ENCODE measurements at regions not wholly inside any gene's neighbourhood (a gene's known extent, or its start where the extent isn't known, plus 50 kb on each side); places are given as distances from the start of the nearest gene placed in this dataset.

DNA sequence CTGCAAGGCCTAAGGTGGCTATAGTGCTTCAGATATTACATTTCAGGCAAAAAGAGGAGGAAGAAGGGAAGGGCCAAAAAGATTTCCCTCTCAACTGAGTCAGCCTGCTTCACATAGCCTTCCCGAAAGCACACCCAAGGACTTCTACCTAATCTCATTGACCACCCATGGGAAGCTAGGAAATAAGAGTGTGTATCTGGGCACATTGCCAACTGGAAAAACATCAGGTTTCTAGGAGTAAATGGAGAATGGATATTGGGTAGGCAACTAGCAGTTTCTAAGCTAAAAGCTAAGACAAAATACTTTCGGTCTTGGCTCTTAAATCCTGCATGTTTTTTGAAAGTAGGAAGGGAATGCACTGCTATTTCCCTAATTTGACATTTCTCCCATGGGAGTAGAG lies 221.7 kb upstream of the GRIP1 start:
- no peaks in the 10 kb centered on the region for H3K9me3 ChIP-seq (ENCODE audit: control insufficient read depth, low read depth, low read length)
- TF ChIP-seq, protein P1, sequence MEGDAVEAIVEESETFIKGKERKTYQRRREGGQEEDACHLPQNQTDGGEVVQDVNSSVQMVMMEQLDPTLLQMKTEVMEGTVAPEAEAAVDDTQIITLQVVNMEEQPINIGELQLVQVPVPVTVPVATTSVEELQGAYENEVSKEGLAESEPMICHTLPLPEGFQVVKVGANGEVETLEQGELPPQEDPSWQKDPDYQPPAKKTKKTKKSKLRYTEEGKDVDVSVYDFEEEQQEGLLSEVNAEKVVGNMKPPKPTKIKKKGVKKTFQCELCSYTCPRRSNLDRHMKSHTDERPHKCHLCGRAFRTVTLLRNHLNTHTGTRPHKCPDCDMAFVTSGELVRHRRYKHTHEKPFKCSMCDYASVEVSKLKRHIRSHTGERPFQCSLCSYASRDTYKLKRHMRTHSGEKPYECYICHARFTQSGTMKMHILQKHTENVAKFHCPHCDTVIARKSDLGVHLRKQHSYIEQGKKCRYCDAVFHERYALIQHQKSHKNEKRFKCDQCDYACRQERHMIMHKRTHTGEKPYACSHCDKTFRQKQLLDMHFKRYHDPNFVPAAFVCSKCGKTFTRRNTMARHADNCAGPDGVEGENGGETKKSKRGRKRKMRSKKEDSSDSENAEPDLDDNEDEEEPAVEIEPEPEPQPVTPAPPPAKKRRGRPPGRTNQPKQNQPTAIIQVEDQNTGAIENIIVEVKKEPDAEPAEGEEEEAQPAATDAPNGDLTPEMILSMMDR (optimal IDR thresholded peaks at IDR 0.05 in 1 of 3, IDR thresholded peaks at IDR 0.05 in 1 of 3, conservative IDR thresholded peaks at IDR 0.05 in 1 of 3; ENCODE audit: extremely low read depth in 1 of 3, insufficient read depth in 2 of 3, low read length in 3 of 3): no peak
- no peak for TF ChIP-seq EZH2 (IDR thresholded peaks at IDR 0.05; ENCODE audit: low read length)
- no peak for FAIRE-seq
- no peaks in the 10 kb centered on the region for H3K27me3 ChIP-seq (ENCODE audit: control insufficient read depth, extremely low read depth, insufficient read depth, low read length)
- no peak overlapping the region for H3K27ac ChIP-seq (ENCODE audit: control insufficient read depth, insufficient read depth, low read length)
- no peaks in the 10 kb centered on the region for H3K9me1 ChIP-seq (ENCODE audit: control insufficient read depth, extremely low read depth, insufficient read depth, low read length)
- H3K4me1 ChIP-seq (ENCODE audit: control insufficient read depth, extremely low read depth, insufficient read depth, low read length): no peaks in the 10 kb centered on the region
- dilution Hi-C loops (cut with MboI; ENCODE audit: extremely low pct_ligation_motif_present, low sequenced_read_pairs): no loop called here
- no peak overlapping the region for H3K4me3 ChIP-seq (ENCODE audit: control insufficient read depth in 2 of 3, extremely low read depth in 1 of 3, insufficient read depth in 2 of 3, low read depth in 1 of 3, low read length in 3 of 3)
- no peak overlapping the region for H2AFZ ChIP-seq (ENCODE audit: control insufficient read depth, low read length)
- H3K4me2 ChIP-seq (ENCODE audit: control insufficient read depth, extremely low read depth, insufficient read depth, low read depth, low read length): no peak overlapping the region
- H3K79me2 ChIP-seq (ENCODE audit: control insufficient read depth, insufficient read depth, low read length): no peaks in the 10 kb centered on the region
- no peak overlapping the region for H3K9ac ChIP-seq (ENCODE audit: control insufficient read depth, extremely low read depth, insufficient read depth, low read length)
- H3K36me3 ChIP-seq (ENCODE audit: control insufficient read depth in 2 of 2, extremely low read depth in 1 of 2, insufficient read depth in 2 of 2, low read length in 2 of 2): no peaks in the 10 kb centered on the region
- H4K20me1 ChIP-seq (ENCODE audit: control insufficient read depth, extremely low read depth, insufficient read depth, low read length): peaks cover 2% of the 10 kb centered on the region
- no peak for DNase-seq (ENCODE audit: low read depth, low spot score)

- no peak overlapping the region for H3K4me2 ChIP-seq (ENCODE audit: control insufficient read depth, extremely low read depth, insufficient read depth, low read depth, low read length)
- no peaks in the 10 kb centered on the region for H3K9me1 ChIP-seq (ENCODE audit: control insufficient read depth, extremely low read depth, insufficient read depth, low read length)
- dilution Hi-C loops (cut with MboI; ENCODE audit: extremely low pct_ligation_motif_present, low sequenced_read_pairs): no loop called here
- no peaks in the 10 kb centered on the region for H3K4me1 ChIP-seq (ENCODE audit: control insufficient read depth, extremely low read depth, insufficient read depth, low read length)
- H3K9me3 ChIP-seq (ENCODE audit: control insufficient read depth, low read depth, low read length): no peaks in the 10 kb centered on the region
- H3K27ac ChIP-seq (ENCODE audit: control insufficient read depth, insufficient read depth, low read length): no peak overlapping the region
- FAIRE-seq (peak; percentile 52), DNase-seq (ENCODE audit: low read depth, low spot score) (no peak)
- no peak overlapping the region for H2AFZ ChIP-seq (ENCODE audit: control insufficient read depth, low read length)
- no peaks in the 10 kb centered on the region for H3K79me2 ChIP-seq (ENCODE audit: control insufficient read depth, insufficient read depth, low read length)
- H3K4me3 ChIP-seq (ENCODE audit: control insufficient read depth in 2 of 3, extremely low read depth in 1 of 3, insufficient read depth in 2 of 3, low read depth in 1 of 3, low read length in 3 of 3): no peak overlapping the region
- TF ChIP-seq, protein P1 (optimal IDR thresholded peaks at IDR 0.05 in 1 of 3, IDR thresholded peaks at IDR 0.05 in 1 of 3, conservative IDR thresholded peaks at IDR 0.05 in 1 of 3; ENCODE audit: extremely low read depth in 1 of 3, insufficient read depth in 2 of 3, low read length in 3 of 3): no peak
- TF ChIP-seq EZH2 (IDR thresholded peaks at IDR 0.05; ENCODE audit: low read length): no peak
- H3K9ac ChIP-seq (ENCODE audit: control insufficient read depth, extremely low read depth, insufficient read depth, low read length): no peak overlapping the region
- H4K20me1 ChIP-seq (ENCODE audit: control insufficient read depth, extremely low read depth, insufficient read depth, low read length): peaks cover 2% of the 10 kb centered on the region
- H3K36me3 ChIP-seq (ENCODE audit: control insufficient read depth in 2 of 2, extremely low read depth in 1 of 2, insufficient read depth in 2 of 2, low read length in 2 of 2): no peaks in the 10 kb centered on the region
- H3K27me3 ChIP-seq (ENCODE audit: control insufficient read depth, extremely low read depth, insufficient read depth, low read length): no peaks in the 10 kb centered on the region
These were observed 222.5 kb upstream of the GRIP1 start for GRCh38 chr12:66901138-66901932.

Data from keratinocyte (primary cell).